GM12878 (cell line): ENCODE measurements at regions not wholly inside any gene's neighbourhood (a gene's known extent, or its start where the extent isn't known, plus 50 kb on each side); places are given as distances from the start of the nearest gene placed in this dataset.

Experiments
- ATAC-seq: fragments of 200-7000 bp; cut with Tn5 transposase; 3 replicates; pipeline ENCODE4 v1.9.1; 2020; ENCODE audit warnings: mild to moderate bottlenecking, moderate library complexity
- BruUV-seq: library from RNA; stranded (reverse); fragments of 400-500 nt; replicated peaks from 2 replicates; lab custom pipeline; 2021; lab: Mats Ljungman, UMichigan
- CTCF ChIA-PET: fragments of 300-600 bp; sonication (Branson Sonifier 250); formaldehyde crosslinking; extraction: SDS; loops from one replicate; lab custom pipeline; 2021; ENCODE audit warnings: inconsistent platforms; lab: Yijun Ruan, JAX
- POLR2A ChIA-PET: fragments of 350-600 bp; formaldehyde crosslinking; extraction: SDS; loops from one replicate; lab custom pipeline; 2021; ENCODE audit warnings: inconsistent platforms; lab: Charles Lee
- RAD21 ChIA-PET: fragments of 300-600 bp; sonication (Branson Sonifier 250); formaldehyde crosslinking; loops from one replicate; lab custom pipeline; 2023; ENCODE audit warnings: antibody characterized with exemption; ENCODE audit not compliant: unreplicated experiment; lab: Charles Lee
- SMC1A ChIA-PET: fragments of 300-600 bp; sonication (Branson Sonifier 250); formaldehyde crosslinking; loops from one replicate; lab custom pipeline; 2023; ENCODE audit not compliant: unreplicated experiment, uncharacterized antibody; lab: Charles Lee
- DNase-seq: peaks from one replicate; pipeline ENCODE4 v3.0.0-alpha.2; 2011; ENCODE audit warnings: low read depth, low spot score
- FAIRE-seq: peaks from 3 replicates; lab custom pipeline; 2011; peaks lifted over from hg19 to GRCh38; lab: Jason Lieb, UNC
- H2AFZ ChIP-seq: 2 replicates; pipeline ENCODE4 v1.6.0; 2011; ENCODE audit warnings: low read depth, low read length, control low read depth; ENCODE audit not compliant: control insufficient read depth
- H3K27ac ChIP-seq: 2 replicates; pipeline ENCODE4 v1.5.1; 2011; ENCODE audit warnings: control low read depth; ENCODE audit not compliant: control insufficient read depth, insufficient read depth
- H3K27me3 ChIP-seq, 2 experiments: replicated peaks in 1 of 2; 2 replicates each; pipeline versions ENCODE4 v1.6.0 to v1.6.1; 2011; ENCODE audit warnings: low read length in 1 of 2; ENCODE audit not compliant: control insufficient read depth in 2 of 2, insufficient read depth in 2 of 2
- H3K36me3 ChIP-seq, 2 experiments: 2 replicates each; pipeline ENCODE4 v1.5.1; 2011; ENCODE audit warnings: low read length in 1 of 2; ENCODE audit not compliant: control insufficient read depth in 2 of 2, insufficient read depth in 2 of 2
- H3K4me1 ChIP-seq: 2 replicates; pipeline ENCODE4 v1.6.1; 2011; ENCODE audit warnings: mild to moderate bottlenecking, low read length, moderate library complexity, mixed read lengths; ENCODE audit not compliant: control insufficient read depth, insufficient read depth
- H3K4me2 ChIP-seq: 2 replicates; pipeline ENCODE4 v1.6.0; 2011; ENCODE audit warnings: control low read depth; ENCODE audit not compliant: control insufficient read depth, insufficient read depth
- H3K4me3 ChIP-seq: fragments of 200-600 bp; sonication (generic); 2 replicates; pipeline ENCODE4 v1.5.1; 2016
- H3K79me2 ChIP-seq: 2 replicates; pipeline ENCODE4 v1.6.0; 2011; ENCODE audit warnings: low read length; ENCODE audit not compliant: control insufficient read depth, insufficient read depth
- H3K9ac ChIP-seq: 2 replicates; pipeline ENCODE4 v1.8.0; 2011; ENCODE audit warnings: low read length, control low read depth, mixed read lengths; ENCODE audit not compliant: control insufficient read depth, insufficient read depth
- H3K9me3 ChIP-seq: replicated peaks from 3 replicates; pipeline ENCODE4 v1.5.1; 2011; ENCODE audit warnings: mild to moderate bottlenecking, low read length; ENCODE audit not compliant: control insufficient read depth, insufficient read depth
- H4K20me1 ChIP-seq: 2 replicates; pipeline ENCODE4 v1.6.0; 2011; ENCODE audit not compliant: control insufficient read depth, insufficient read depth
- CEBPZ ChIP-seq: fragments of 150-350 bp; IDR thresholded peaks from 2 replicates; pipeline ENCODE4 v1.6.1; 2016; ENCODE audit warnings: low read depth, low read length
- CHD1 ChIP-seq: IDR thresholded peaks from 2 replicates; pipeline ENCODE4 v1.6.1; 2012; ENCODE audit warnings: low read depth, low read length, improper control_type of control experiment
- E2F8 ChIP-seq: fragments of 450-650 bp; IDR thresholded peaks from 2 replicates; pipeline ENCODE4 v1.6.1; 2018; ENCODE audit warnings: mild to moderate bottlenecking, low read depth, moderate library complexity; ENCODE audit not compliant: partially characterized antibody
- EGR1 ChIP-seq, 2 experiments: IDR thresholded peaks; 1 replicate in 1 of 2; 2 replicates in 1 of 2; pipeline ENCODE4 v1.6.1; 2011 to 2012; ENCODE audit warnings: low read depth in 2 of 2, low read length in 2 of 2, borderline replicate concordance in 1 of 2, mild to moderate bottlenecking in 1 of 2, moderate library complexity in 1 of 2
- EZH2 ChIP-seq: IDR thresholded peaks from 2 replicates; pipeline ENCODE4 v1.6.1; 2012; ENCODE audit warnings: low read depth, mild to moderate bottlenecking, control low read depth, inconsistent platforms, low read length, borderline replicate concordance; ENCODE audit not compliant: control insufficient read depth
- JUND ChIP-seq: IDR thresholded peaks from 2 replicates; pipeline ENCODE4 v1.6.1; 2012; ENCODE audit warnings: low read depth, mild to moderate bottlenecking, low read length, improper control_type of control experiment, moderate library complexity
- NBN ChIP-seq: fragments of 450-650 bp; IDR thresholded peaks from 2 replicates; pipeline ENCODE4 v1.6.1; 2016
- PBX3 ChIP-seq: IDR thresholded peaks from 2 replicates; pipeline ENCODE4 v1.6.1; 2011; ENCODE audit warnings: mild to moderate bottlenecking, low read depth, low read length, moderate library complexity; ENCODE audit not compliant: insufficient replicate concordance
- PRDM15 ChIP-seq: fragments of 450-650 bp; formaldehyde crosslinking; IDR thresholded peaks from 2 replicates; pipeline ENCODE4 v1.4.0; 2020; ENCODE audit warnings: mild to moderate bottlenecking, moderate library complexity
- TCF3 ChIP-seq: IDR thresholded peaks from 2 replicates; pipeline ENCODE4 v1.6.1; 2012; ENCODE audit warnings: low read depth, mild to moderate bottlenecking, low read length, borderline replicate concordance; ENCODE audit not compliant: insufficient read depth
- ZBTB33 ChIP-seq: fragments of 450-650 bp; IDR thresholded peaks from 2 replicates; pipeline ENCODE4 v1.6.1; 2017; ENCODE audit warnings: mild to moderate bottlenecking
- WGBS: methylation state at CpG from one replicate; pipeline ENCODE4 v1.1.6; 2016; ENCODE audit warnings: low lambda C conversion rate; ENCODE audit not compliant: insufficient replicate concordance, insufficient coverage; ENCODE audit errors: missing lambda C conversion rate; 5-methylcytosine and 5-hydroxymethylcytosine counted together
- in situ Hi-C: fragments of 300-500 bp; cut with MboI; formaldehyde crosslinking; loops from 9 replicates; pipeline ENCODE4 v1.14.3; 2018; ENCODE audit warnings: mixed read lengths
- intact Hi-C: fragments of 100-400 bp; cut with micrococcal nuclease; formaldehyde crosslinking; loops from one replicate; pipeline ENCODE4 v1.14.2; 2022; ENCODE audit not compliant: unreplicated experiment

GRCh38 chr10:85408388-85408787 is 958.2 kb downstream of the GRID1 start:
- Histone ChIP-seq H3K9me3 (no peaks in the 10 kb centered on the region), H3K27ac (no peak overlapping the region), H3K36me3 (no peaks in the 10 kb centered on the region), H2AFZ (no peak overlapping the region), H3K4me1 (no peaks in the 10 kb centered on the region), H3K79me2 (no peaks in the 10 kb centered on the region), H3K4me3 (no peak overlapping the region), H3K27me3 (no peaks in the 10 kb centered on the region), H4K20me1 (no peaks in the 10 kb centered on the region), H3K4me2 (no peak overlapping the region), H3K9ac (no peak overlapping the region)
- POLR2A ChIA-PET: no interaction called here
- no TSS peak for BruUV-seq
- in situ Hi-C loops: no loop called here
- RAD21 ChIA-PET: no interaction called here
- WGBS: 46% methylated on average over 3 of the region's 3 CpGs
- FAIRE-seq (no peak), ATAC-seq (no peak), DNase-seq (no peak)
- intact Hi-C loops: no loop called here
- SMC1A ChIA-PET: no interaction called here
- CTCF ChIA-PET: no interaction called here
- TF ChIP-seq CEBPZ (no peak), PBX3 (no peak), PRDM15 (CRISPR knock-in tag) (no peak), EGR1 (IDR thresholded peaks at IDR 0.05; ENCODE audit: borderline replicate concordance in 1 of 2, low read depth in 2 of 2, low read length in 2 of 2) (no peak), TCF3 (no peak), E2F8 (no peak), NBN (no peak), EZH2 (no peak), JUND (no peak), CHD1 (no peak), ZBTB33 (no peak)
